Astrocyte (in vitro differentiated cells and primary cell): ENCODE measurements at regions not wholly inside any gene's neighbourhood (a gene's known extent, or its start where the extent isn't known, plus 50 kb on each side); places are given as distances from the start of the nearest gene placed in this dataset.

ENCODE experiments used
- EZH2 ChIP-seq: IDR thresholded peaks from 2 replicates; pipeline ENCODE4 v1.6.1; 2012; ENCODE audit warnings: mild to moderate bottlenecking, low read length, inconsistent platforms; ENCODE audit not compliant: insufficient read depth
- TF ChIP-seq, protein P1 (sequence below): IDR thresholded peaks from 2 replicates; pipeline ENCODE4 v1.5.1; 2011; ENCODE audit warnings: low read depth, mild to moderate bottlenecking, inconsistent platforms, low read length, moderate library complexity; ENCODE audit not compliant: insufficient read depth

DNA sequence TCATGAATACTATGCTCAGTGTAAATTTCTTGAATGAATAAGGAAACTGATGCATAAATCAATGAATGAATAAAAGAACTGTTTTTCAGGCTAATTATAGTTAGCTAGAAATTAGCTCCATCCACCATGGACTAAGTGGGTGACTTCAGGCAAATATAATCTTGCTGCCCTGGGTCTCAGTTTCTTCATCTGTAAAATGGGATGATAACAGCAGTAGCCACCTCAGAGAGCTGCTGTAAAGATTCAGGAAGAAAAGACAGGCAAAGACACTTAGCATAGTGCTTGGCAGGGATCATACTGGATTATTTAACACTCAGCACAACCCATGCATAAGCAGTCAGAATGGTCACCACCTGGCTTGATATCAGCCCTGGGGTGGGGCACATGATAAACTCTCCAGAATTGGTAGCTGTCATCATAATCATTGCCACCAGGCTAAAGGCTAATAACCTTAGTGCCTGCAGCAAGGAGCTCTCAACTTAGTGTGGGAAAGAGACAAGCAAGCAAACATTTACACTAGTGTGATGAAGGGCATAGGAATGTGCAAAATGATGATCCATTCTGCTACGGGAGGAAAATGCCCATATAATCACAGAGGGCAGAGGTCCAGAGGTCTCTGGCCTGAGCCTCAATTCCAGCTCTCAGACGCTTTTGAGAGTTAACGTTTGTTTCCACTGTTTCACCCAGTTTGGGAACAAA, 234.7 kb upstream of the TBX3 start:
- TF ChIP-seq, protein P1, sequence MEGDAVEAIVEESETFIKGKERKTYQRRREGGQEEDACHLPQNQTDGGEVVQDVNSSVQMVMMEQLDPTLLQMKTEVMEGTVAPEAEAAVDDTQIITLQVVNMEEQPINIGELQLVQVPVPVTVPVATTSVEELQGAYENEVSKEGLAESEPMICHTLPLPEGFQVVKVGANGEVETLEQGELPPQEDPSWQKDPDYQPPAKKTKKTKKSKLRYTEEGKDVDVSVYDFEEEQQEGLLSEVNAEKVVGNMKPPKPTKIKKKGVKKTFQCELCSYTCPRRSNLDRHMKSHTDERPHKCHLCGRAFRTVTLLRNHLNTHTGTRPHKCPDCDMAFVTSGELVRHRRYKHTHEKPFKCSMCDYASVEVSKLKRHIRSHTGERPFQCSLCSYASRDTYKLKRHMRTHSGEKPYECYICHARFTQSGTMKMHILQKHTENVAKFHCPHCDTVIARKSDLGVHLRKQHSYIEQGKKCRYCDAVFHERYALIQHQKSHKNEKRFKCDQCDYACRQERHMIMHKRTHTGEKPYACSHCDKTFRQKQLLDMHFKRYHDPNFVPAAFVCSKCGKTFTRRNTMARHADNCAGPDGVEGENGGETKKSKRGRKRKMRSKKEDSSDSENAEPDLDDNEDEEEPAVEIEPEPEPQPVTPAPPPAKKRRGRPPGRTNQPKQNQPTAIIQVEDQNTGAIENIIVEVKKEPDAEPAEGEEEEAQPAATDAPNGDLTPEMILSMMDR: no peak
- no peak for TF ChIP-seq EZH2
